Loucy (cell line): ENCODE measurements at regions not wholly inside any gene's neighbourhood (a gene's known extent, or its start where the extent isn't known, plus 50 kb on each side); places are given as distances from the start of the nearest gene placed in this dataset.

Experiments
- H2AFZ ChIP-seq: fragments of 200-600 bp; sonication (generic); 2 replicates; pipeline ENCODE4 v1.6.0; 2016; ENCODE audit warnings: antibody characterized with exemption, mild to moderate bottlenecking, low read length, moderate library complexity
- H3F3A ChIP-seq: fragments of 200-600 bp; 2 replicates; pipeline ENCODE4 v1.6.0; 2016; ENCODE audit warnings: antibody characterized with exemption, low read depth, mild to moderate bottlenecking
- H3K27me3 ChIP-seq: fragments of 200-600 bp; sonication (generic); 2 replicates; pipeline ENCODE4 v1.6.1; 2014; ENCODE audit warnings: low read length, mild to moderate bottlenecking; ENCODE audit not compliant: insufficient read depth, poor library complexity, severe bottlenecking
- H3K36me3 ChIP-seq: fragments of 200-600 bp; sonication (generic); 2 replicates; pipeline ENCODE4 v1.6.1; 2016; ENCODE audit warnings: low read length; ENCODE audit not compliant: insufficient read depth
- H3K4me1 ChIP-seq: fragments of 200-600 bp; sonication (generic); 2 replicates; pipeline ENCODE4 v1.5.1; 2014; ENCODE audit warnings: low read length, mild to moderate bottlenecking; ENCODE audit not compliant: insufficient read depth, poor library complexity, severe bottlenecking
- H3K4me2 ChIP-seq: fragments of 200-600 bp; sonication (generic); 2 replicates; pipeline ENCODE4 v1.6.0; 2014; ENCODE audit warnings: antibody characterized with exemption, low read length, low read depth, mild to moderate bottlenecking; ENCODE audit not compliant: poor library complexity, severe bottlenecking
- H3K4me3 ChIP-seq: fragments of 200-600 bp; sonication (generic); 2 replicates; pipeline ENCODE4 v1.5.1; 2014; ENCODE audit warnings: low read length, mild to moderate bottlenecking, mixed read lengths; ENCODE audit not compliant: poor library complexity, severe bottlenecking
- H3K79me2 ChIP-seq: fragments of 200-600 bp; sonication (generic); 2 replicates; pipeline ENCODE4 v1.6.1; 2014; ENCODE audit warnings: low read length; ENCODE audit not compliant: insufficient read depth
- H3K9ac ChIP-seq: fragments of 200-600 bp; sonication (generic); 2 replicates; pipeline ENCODE4 v1.6.0; 2014; ENCODE audit warnings: mild to moderate bottlenecking, low read depth, low read length, moderate library complexity; ENCODE audit not compliant: poor library complexity, severe bottlenecking
- H3K9me2 ChIP-seq: fragments of 200-600 bp; sonication (generic); replicated peaks from 2 replicates; pipeline ENCODE4 v1.6.1; 2016; ENCODE audit warnings: low read depth, low read length, mixed read lengths
- H3K9me3 ChIP-seq: fragments of 200-600 bp; sonication (generic); 2 replicates; pipeline ENCODE4 v1.6.1; 2014; ENCODE audit warnings: mild to moderate bottlenecking, antibody characterized with exemption, low read length, low read depth; ENCODE audit not compliant: insufficient read depth
- H4K20me1 ChIP-seq: fragments of 200-600 bp; sonication (generic); 2 replicates; pipeline ENCODE4 v1.6.0; 2014; ENCODE audit warnings: antibody characterized with exemption, low read length, mild to moderate bottlenecking; ENCODE audit not compliant: insufficient read depth, poor library complexity, severe bottlenecking
- EZH2phosphoT487 ChIP-seq: fragments of 200-600 bp; IDR thresholded peaks from 2 replicates; pipeline ENCODE4 v1.6.1; 2018; ENCODE audit warnings: antibody characterized with exemption, mild to moderate bottlenecking, moderate library complexity, borderline replicate concordance
- TF ChIP-seq, protein P1 (sequence below): fragments of 200-600 bp; sonication (generic); conservative IDR thresholded peaks from 2 replicates; pipeline ENCODE4 v1.5.1; 2014; ENCODE audit warnings: mild to moderate bottlenecking, antibody characterized with exemption, low read length

DNA sequence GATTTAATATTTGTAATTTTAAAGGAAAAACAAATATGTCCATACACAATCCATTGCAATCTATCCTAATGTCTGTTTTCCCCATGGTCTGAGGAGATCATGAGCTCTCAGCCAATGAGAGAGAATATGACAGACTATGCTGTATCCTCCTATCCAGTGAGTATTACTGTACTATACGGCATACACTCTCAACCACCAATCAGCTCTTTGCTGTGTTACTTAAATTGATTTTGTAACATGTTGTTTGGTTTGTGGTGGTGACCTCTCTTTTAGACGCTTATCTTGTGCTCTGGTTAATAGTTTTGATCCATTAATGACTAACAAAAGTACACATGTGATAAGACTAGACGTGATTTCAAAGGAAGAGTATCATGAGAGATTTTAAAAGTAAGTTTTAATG is 231.5 kb upstream of the FOXN3 start:
- no peaks in the 10 kb centered on the region for H3K9me3 ChIP-seq
- H4K20me1 ChIP-seq, result no peaks in the 10 kb centered on the region
- no peak overlapping the region for H3K9ac ChIP-seq
- no peaks in the 10 kb centered on the region for H3K79me2 ChIP-seq
- H3F3A ChIP-seq, result no peaks in the 10 kb centered on the region
- H2AFZ ChIP-seq, result no peak overlapping the region
- H3K27me3 ChIP-seq, result no peaks in the 10 kb centered on the region
- no peaks in the 10 kb centered on the region for H3K36me3 ChIP-seq
- TF ChIP-seq EZH2phosphoT487, result no peak
- TF ChIP-seq, protein P1, sequence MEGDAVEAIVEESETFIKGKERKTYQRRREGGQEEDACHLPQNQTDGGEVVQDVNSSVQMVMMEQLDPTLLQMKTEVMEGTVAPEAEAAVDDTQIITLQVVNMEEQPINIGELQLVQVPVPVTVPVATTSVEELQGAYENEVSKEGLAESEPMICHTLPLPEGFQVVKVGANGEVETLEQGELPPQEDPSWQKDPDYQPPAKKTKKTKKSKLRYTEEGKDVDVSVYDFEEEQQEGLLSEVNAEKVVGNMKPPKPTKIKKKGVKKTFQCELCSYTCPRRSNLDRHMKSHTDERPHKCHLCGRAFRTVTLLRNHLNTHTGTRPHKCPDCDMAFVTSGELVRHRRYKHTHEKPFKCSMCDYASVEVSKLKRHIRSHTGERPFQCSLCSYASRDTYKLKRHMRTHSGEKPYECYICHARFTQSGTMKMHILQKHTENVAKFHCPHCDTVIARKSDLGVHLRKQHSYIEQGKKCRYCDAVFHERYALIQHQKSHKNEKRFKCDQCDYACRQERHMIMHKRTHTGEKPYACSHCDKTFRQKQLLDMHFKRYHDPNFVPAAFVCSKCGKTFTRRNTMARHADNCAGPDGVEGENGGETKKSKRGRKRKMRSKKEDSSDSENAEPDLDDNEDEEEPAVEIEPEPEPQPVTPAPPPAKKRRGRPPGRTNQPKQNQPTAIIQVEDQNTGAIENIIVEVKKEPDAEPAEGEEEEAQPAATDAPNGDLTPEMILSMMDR, result no peak
- no peaks in the 10 kb centered on the region for H3K9me2 ChIP-seq
- no peak overlapping the region for H3K4me2 ChIP-seq
- peaks cover 12% of the 10 kb centered on the region for H3K4me1 ChIP-seq
- H3K4me3 ChIP-seq, result no peak overlapping the region

GRCh38 chr14:89646971-89647370 is 229.9 kb upstream of the FOXN3 start:
- H3K79me2 ChIP-seq, result no peaks in the 10 kb centered on the region
- no peak overlapping the region for H3K4me2 ChIP-seq

GRCh38 chr14:89644641-89645040 is 227.6 kb upstream of the FOXN3 start:
- Histone ChIP-seq H3K4me1 (peaks cover 2% of the 10 kb centered on the region), H3K9me2 (no peaks in the 10 kb centered on the region), H2AFZ (no peak overlapping the region), H3K36me3 (no peaks in the 10 kb centered on the region), H3K9ac (no peak overlapping the region), H3K9me3 (no peaks in the 10 kb centered on the region), H3K27me3 (no peaks in the 10 kb centered on the region), H3K4me2 (no peak overlapping the region), H3F3A (no peaks in the 10 kb centered on the region), H4K20me1 (no peaks in the 10 kb centered on the region), H3K4me3 (no peak overlapping the region), H3K79me2 (no peaks in the 10 kb centered on the region)
- no peak for TF ChIP-seq EZH2phosphoT487
- TF ChIP-seq, protein P1, result no peak

More at GRCh38 chr14:89646971-89647370, 229.9 kb upstream of the FOXN3 start:
- H3K9ac ChIP-seq, result no peak overlapping the region
- no peaks in the 10 kb centered on the region for H3K9me3 ChIP-seq
- no peaks in the 10 kb centered on the region for H3K9me2 ChIP-seq
- H3K4me1 ChIP-seq, result peaks cover 12% of the 10 kb centered on the region
- no peak overlapping the region for H2AFZ ChIP-seq
- H4K20me1 ChIP-seq, result no peaks in the 10 kb centered on the region
- H3K36me3 ChIP-seq, result no peaks in the 10 kb centered on the region
- no peaks in the 10 kb centered on the region for H3K27me3 ChIP-seq
- TF ChIP-seq, protein P1, result no peak
- no peak for TF ChIP-seq EZH2phosphoT487
- no peak overlapping the region for H3K4me3 ChIP-seq
- H3F3A ChIP-seq, result no peaks in the 10 kb centered on the region
